HG02943 (cell line): ENCODE measurements at regions not wholly inside any gene's neighbourhood (a gene's known extent, or its start where the extent isn't known, plus 50 kb on each side); places are given as distances from the start of the nearest gene placed in this dataset.
"Not testable (repeated sequence)": the region's sequence is repeated elsewhere in the genome, so short reads cannot be mapped to it uniquely, and the experiment has no call there.

Experiments used
- ATAC-seq: cut with Tn5 transposase; IDR thresholded peaks from one replicate; pipeline ENCODE4 v1.9.1; 2021; ENCODE audit warnings: mild to moderate bottlenecking, low read depth, moderate library complexity; ENCODE audit not compliant: unreplicated experiment

DNA sequence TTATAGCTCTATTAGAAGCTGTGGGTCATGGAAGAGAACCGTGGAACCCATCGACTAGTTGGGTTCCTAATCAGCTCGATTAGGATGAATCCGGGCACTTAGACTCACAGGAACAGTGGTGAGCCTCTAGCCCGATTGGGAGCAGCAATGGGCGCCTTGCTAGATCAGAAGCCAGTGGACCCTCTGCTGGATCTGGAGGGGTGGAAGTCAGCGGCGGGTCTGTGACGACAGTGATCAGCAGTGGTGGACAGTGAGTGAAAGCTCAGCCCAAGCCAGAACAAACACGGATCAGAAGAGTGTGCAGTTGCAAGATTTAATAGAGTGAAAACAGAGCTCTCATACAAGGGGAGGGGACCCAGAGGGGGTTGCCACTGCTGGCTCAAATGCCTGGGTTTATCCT is 1170.2 kb downstream of the OTOL1 start:
- ATAC-seq = no peak

DNA sequence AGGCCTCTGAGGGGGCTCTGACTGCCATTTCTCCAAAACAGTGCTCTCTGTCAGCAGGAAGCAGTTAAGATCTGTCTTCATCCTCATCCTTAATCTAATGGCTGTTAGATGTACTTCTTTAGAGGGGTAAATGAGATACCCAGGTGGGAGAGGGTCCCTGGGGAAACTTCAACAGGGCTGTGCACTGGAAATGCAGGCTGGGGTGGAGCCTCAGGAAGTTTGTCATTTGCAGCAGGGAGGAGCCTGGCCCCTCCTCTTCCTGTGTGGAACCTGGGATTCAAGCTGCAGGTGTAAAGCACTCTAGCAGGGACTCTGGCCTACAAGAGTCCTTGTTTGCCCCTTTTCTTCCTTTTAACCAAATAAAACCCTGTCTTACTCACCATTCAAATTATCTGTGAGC is 1173.6 kb downstream of the OTOL1 start:
- no peak for ATAC-seq

DNA sequence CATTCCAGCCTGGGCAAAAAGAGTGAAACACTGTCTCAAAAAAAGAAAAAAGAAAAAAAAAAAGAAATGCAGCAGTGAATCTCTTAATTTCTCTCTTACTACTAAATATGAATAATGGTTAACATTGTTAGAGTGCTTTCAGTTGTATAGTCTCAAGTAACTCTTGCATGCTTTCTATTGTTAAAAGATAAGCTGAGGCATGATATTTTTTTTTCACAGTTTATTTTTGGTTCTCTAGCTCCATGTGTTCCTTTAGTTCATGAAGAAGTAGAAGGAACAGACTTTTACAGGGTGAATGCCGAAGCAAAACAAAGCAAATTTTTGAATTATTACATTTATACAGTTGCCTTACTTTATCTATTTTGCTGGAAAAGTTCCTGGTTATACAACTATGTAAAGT is 1180.9 kb downstream of the OTOL1 start:
- ATAC-seq = no peak

DNA sequence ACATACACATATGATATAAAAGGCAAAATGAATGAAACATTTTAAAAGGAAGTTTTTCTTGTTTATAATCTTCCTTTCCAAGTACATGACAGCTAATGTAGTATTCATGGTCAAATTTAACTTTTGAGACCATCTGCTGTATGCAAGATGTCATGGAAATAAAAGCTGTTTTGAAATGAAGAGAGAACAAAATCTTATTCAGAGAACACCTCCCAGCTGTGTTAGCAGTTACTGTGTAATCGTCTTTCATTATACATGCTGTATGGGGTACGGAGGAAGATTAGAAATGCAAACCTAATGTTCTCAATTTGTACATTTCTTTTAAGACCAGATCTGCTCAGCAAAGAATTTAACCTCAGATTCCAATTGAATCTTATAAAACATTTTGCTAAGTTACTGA is 1182.3 kb downstream of the OTOL1 start:
- no peak for ATAC-seq

DNA sequence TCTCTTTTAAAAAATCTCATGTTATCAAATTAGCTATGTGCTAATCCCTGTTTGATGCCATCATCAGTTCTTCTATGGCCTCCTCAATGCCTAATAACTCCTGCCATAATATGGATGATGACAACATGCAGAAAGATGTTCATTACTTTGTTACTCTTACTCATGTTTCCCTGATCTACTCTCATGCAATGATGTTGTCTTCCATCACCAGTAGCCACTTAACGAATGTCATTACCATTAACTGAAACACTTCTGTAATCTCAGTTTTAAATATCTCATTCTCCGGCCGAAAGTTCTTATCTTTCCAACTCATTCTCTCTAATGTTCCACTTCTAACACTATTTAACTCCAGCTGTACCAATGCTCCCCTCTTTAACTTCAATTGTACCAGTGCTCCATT is 1187.7 kb downstream of the OTOL1 start:
- no peak for ATAC-seq

DNA sequence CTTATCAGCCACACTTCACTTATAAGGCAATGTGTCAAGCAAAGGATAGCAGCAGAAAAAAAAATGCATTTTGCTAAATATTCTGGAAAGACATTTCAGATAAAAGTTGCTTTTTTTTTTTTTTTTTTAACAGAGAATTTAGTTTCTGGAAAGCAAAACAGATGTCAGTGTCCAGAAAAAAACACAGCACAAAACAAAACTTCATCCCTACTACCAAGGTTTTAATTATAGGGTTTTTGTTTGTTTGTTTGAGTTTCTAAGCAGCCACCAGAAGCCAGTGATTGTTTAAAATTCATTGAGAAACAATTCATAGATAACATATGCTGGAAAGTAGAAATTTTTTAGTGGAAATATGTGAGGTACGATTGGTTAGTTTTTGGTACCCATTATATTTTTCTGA is 1202.7 kb downstream of the OTOL1 start:
- ATAC-seq = no peak

DNA sequence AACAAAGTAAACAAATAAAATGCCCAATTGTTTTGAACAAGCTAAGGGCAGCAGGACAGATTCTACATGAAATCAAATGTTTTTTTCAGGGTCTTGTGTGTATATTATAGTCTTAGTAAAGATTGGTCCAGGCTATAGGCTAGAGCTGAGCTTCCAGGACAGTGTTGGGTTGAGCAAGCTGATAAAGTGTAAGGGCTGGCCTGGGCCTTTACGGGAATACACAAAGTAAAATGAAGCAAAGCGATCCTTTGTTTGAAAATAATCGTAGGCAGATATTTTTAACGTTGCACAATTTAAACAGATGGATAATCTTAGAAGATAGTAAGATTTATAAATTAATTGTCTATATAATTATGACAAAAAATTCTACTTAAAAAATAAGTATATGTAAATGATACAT is 1204.6 kb downstream of the OTOL1 start:
- ATAC-seq = no peak

DNA sequence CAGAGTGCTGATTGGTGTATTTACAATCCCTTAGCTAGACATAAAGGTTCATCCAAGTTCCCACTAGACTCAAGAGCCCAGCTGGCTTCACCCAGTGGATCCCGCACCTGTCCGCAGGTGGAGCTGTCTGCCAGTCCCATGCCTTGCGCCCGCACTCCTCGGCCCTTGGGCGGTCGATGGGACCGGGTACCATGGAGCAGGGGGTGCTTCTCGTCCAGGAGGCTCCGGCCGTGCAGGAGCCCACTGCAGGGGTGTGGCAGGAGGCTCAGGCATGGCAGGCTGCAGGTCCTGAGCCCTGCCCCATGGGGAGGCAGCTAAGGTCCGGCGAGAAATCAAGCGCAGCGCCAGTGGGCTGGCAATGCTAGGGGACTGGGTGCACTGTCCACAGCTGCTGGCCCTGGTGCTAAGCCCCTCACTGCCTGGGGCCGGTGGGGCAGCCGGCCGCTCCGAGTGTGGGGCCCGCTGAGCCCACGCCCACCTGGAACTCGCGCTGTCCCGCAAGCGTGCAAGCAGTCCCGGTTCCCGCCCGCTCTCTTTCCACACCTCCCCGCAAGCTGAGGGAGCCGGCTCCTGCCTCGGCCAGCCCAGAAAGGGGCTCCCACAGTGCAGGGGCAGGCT is 1206.3 kb downstream of the OTOL1 start:
- no peak for ATAC-seq

DNA sequence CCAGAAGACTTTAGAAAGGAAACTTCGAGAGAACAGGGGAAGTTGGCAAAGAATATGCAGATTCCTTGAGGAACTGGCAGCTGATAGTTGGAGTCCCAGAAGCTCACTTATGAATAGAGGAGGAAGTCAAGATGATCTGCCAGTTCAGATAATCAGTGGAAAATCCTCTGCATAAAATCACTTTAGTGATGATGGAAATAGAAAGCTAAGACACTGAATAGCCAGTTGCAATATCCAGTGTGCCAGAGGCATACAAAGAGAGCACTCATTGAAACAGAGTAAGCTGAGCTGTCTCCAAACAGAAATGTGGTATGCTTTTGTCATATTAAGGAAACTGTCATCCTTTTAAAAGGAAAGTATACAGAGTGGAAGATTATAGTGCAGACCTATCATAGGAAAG is 1207.6 kb downstream of the OTOL1 start:
- ATAC-seq = no peak

DNA sequence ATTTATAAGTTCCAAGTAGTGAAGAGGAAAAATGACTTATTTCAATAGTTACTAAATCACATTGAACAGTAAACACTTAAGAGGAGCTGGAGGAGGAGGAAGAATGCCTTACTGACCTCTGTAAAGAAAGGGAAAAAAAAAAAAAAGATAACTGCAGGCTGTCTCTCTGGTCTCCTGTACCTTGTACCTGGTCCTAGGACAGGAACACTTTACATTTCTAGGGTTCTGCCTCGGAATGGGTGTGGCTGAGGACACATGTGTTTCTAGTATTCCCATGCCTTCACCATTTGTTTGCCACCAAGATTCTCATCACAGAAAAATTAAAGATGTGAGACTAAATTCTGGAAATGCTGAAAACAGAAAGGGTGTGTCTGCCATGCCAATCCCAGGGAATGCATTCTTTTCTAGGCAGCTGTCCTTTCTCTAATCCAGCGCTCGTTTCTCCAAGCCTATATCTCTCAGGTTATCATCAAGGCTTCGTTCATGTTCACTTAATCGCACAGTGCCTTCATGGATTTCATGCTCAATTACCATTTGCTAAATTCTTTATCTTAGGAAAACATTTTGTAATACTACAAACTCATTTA is 1208.3 kb downstream of the OTOL1 start:
- ATAC-seq = no peak

DNA sequence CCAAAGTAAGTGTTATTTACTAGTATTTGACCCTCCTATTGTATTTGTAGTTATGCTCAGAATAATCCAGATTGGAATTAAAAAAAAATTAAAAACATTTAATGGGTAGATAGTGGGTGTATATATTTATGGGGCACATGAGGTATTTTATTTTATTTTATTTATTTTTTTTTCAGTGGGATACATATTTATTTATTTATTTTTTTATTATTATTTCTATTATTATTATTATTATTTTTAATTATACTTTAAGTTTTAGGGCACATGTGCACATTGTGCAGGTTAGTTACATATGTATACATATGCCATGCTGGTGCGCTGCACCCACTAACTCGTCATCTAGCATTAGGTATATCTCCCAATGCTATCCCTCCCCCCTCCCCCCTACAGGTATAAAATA is 1211.8 kb downstream of the OTOL1 start:
- not testable (repeated sequence) for ATAC-seq

DNA sequence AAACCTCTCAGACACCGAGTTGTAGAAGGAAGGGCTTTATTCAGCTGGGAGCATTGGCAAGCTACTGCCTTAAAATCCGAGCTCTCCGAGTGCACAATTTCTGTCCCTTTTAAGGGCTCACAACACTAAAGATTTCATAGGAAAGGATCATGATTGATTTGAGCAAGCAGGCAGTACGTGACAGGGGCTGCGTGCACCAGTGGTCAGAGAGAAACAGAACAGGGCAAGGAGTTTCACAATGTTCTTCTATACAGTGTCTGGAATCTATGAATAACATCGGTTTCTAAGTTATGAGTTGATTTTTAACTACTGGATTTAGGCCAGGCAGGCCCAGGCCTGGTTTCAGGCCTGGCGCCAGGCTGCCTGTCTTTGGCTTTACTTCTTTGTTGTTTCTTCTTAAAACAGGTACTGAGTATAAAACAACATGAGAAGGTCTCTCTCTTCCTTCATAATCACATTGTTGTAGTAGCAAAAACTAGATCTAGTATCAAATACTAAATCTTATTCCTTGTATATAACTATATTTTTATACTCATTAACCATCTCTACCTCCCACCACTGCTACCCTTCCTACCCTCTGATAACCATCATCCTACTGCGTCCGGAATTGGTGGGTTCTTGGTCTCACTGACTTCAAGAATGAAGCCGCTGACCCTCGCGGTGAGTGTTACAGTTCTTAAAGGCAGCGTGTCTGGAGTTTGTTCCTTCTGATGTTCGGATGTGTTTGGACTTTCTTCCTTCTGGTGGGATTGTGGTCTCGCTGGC is 1212.5 kb downstream of the OTOL1 start:
- not testable (repeated sequence) for ATAC-seq

DNA sequence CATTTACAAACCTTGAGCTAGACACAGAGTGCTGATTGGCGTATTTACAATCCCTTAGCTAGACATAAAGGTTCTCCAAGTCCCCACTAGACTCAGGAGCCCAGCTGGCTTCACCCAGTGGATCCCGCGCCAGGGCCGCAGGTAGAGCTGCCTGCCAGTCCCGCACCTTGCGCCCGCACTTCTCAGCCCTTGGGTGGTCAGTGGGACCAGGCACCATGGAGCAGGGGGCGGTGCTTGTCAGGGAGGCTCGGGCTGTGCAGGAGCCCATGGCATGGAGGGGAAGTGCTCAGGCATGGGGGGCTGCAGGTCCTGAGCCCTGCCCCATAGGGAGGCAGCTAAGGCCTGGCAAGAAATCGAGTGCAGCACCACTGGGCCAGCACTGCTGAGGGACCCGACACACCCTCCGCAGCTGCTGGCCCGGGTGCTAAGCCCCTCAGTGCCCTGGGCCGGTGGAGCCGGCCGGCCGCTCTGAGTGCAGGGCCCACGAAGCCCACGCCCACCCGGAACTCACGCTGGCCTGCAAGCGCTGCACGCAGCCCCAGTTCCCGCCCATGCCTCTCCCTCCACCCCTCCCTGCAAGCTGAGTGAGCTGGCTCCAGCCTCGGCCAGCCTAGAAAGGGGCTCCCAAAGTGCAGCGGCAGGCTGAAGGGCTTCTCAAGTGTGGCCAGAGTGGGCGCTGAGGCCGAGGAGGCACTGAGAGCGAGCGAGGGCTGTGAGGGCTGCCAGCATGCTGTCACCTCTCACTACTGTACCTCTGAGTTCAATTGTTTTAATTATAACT is 1213.9 kb downstream of the OTOL1 start:
- ATAC-seq = no peak

DNA sequence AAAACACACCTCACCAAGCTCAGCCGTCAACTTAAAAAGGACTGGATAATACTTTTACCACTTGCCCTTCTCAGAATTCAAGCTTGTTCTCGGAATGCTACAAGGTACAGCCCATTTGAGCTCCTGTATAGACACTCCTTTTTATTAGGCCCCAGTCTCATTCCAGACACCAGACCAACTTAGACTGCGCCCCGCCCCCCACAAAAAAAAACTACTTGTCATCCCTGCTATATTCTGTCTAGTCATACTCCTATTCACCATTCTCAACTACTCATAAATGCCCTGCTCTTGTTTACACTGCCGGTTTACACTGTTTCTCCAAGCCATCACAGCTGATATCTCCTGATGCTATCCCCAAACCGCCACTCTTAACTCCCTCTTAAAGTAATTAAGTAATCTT is 1220.5 kb downstream of the OTOL1 start:
- not testable (repeated sequence) for ATAC-seq

DNA sequence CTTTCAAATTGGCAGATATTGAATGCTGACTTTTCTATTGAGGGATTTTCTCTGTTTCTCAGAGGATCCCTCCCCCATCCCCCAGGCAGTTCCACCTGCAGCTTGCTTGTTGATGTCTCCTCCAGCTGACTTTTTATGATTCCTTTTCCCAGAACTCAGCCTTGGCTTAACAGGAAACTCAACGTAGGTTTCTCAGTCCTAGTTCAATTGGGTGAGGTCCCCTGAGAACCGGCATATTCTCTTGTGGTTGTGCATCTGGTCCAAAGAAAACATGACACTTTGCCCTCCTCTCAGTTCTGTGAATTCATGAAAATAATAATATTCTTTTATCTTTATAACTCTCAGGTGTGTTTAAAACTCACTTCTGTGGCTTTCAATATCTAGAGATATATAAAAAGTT is 1222.1 kb downstream of the OTOL1 start:
- ATAC-seq = no peak

DNA sequence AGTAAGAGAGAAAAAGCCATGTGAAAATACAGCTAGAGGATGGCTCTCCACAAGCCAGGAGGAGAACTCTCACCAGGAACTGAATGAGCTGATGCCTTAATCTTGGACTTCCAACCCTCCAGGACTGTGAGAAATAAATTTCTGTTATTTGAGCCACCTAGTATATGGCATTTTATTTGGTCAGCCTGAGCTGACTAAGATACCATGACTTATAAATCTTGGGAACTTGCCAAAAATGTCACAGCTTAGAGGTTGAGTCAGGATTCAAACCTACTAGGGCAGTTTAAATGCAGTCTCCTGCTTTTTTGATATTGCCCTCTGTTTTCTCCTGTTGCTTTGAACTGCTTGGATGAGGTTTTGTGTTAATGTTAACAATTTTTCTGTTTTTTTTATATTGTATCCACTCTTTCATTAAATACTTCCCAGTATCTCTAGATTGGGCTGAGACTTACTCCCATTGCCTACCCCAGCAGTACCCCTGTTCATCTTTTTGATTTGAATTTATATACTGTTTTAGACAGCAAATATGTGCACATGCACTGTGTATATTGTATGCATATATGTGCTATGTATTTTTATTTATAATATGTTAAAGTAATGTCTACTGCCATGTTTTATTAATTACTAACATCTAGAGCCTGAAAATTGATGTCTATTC is 1223.2 kb downstream of the OTOL1 start:
- no peak for ATAC-seq

DNA sequence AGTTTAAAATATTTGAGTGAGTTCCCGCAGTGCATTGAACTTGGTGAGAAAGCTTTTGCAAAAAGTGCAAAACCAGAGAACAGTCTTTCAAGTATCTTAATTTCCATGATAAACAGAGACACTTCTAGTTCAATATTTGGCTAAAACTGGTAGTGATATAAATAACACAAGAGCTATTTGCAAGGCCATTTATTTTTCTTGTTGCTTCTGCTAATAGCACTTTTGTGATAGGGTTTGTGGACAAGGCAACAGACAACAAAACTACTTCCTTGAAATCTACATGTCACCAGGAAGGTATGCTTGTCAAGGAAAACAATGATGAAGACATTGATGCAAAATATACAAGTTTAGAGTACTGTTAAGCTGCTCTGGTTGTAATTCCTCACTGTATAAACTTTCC is 1225.1 kb downstream of the OTOL1 start:
- ATAC-seq = no peak

DNA sequence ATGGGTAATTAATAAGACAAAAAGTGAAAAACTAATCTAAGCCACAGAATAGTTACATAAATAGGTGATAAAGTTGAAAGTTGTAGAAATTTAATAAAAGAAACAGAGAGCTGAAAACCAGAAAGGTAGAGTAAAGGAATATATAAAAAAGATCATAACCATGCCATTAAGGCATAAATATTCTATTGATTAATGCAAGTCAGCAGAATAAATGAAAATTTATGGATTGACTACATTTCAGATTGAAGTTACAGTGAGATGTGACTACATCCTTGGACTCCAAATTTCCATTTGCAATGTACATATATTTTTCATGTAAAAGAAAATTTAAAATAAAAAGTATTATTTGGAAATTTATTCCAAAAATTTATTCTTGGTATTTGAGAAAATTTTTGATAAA is 1225.7 kb downstream of the OTOL1 start:
- ATAC-seq = no peak

DNA sequence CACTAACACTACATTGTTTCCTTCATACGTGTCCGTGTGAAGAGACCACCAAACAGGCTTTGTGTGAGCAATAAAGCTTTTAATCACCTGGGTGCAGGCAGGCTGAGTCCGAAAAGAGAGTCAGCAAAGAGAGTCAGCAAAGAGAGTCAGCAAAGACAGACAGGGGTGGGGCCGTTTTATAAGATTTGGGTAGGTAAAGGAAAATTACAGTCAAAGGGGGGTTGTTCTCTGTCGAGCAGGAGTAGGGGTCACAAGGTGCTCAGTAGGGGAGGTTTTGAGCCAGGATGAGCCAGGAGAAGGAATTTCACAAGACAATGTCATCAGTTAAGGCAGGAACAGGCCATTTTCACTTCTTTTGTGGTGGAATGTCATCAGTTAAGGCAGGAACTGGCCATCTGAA is 1226.2 kb downstream of the OTOL1 start:
- ATAC-seq = not testable (repeated sequence)

DNA sequence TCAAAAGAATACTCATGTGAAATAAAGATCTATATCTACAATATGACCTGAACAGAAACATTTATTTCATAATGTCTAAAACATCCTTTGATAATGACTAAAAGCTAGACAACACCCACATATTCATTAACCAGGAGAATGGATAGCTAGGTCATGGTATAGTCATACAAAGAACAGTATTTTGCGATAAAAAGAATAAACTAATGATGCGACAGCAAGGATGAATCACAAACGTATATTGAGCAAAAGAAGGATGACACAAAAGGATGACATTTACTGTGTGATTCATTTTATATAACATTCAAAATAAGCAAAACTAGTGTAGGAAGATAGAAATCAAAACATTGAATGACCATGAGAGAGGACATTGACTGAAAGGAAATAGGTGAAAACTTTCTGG is 1233.1 kb downstream of the OTOL1 start:
- ATAC-seq = no peak

DNA sequence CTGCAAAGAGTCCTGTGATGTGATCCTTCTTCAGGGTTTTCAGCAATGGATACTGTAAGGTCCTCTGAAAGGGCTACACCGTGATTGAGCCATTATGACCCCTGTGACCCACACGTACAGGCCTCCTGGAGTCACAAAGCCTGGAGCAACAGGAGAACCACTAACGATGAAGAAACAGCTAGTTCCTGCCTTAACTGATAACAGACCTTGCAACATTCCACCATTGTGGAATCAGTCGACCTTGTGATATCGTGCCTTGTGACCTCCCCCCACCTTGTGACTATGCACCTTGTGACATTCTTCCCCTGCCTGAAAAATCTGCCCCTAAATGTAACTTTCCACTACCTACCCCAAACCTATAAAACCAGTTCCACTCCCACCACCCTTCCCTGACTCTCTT is 1235.4 kb downstream of the OTOL1 start:
- ATAC-seq = not testable (repeated sequence)
